Esophagus muscularis mucosa (tissue), 4 donors: ENCODE measurements at regions not wholly inside any gene's neighbourhood (a gene's known extent, or its start where the extent isn't known, plus 50 kb on each side); places are given as distances from the start of the nearest gene placed in this dataset.
"Not testable (repeated sequence)": the region's sequence is repeated elsewhere in the genome, so short reads cannot be mapped to it uniquely, and the experiment has no call there.

Experiments
- DNase-seq: peaks from one replicate; pipeline ENCODE4 v3.0.0-alpha.2; 2017; ENCODE audit errors: extremely low spot score
- H3K27ac ChIP-seq, 4 donors: fragments of 200-600 bp; sonication (generic); replicated peaks in 1 of 4; 1 replicate in 3 of 4; 2 replicates in 1 of 4; pipeline ENCODE4 v1.5.1; 2016 to 2019; ENCODE audit warnings: mild to moderate bottlenecking in 1 of 4
- H3K27me3 ChIP-seq, 4 donors: fragments of 200-600 bp; sonication (generic); one replicate each; pipeline versions ENCODE4 v1.5.1 to v1.6.0; 2016 to 2019
- H3K36me3 ChIP-seq, 4 donors: fragments of 200-600 bp; sonication (generic); one replicate each; pipeline ENCODE4 v1.5.1; 2016 to 2019
- H3K4me1 ChIP-seq, 4 donors: fragments of 200-600 bp; sonication (generic); one replicate each; pipeline ENCODE4 v1.5.1; 2016 to 2019
- H3K4me3 ChIP-seq, 4 donors: fragments of 200-600 bp; sonication (generic); 1 replicate in 2 of 4; 2 replicates in 2 of 4; pipeline ENCODE4 v1.5.1; 2016 to 2019; ENCODE audit warnings: mild to moderate bottlenecking in 4 of 4, moderate library complexity in 1 of 4
- H3K9me3 ChIP-seq, 4 donors: fragments of 200-600 bp; sonication (generic); 1 replicate in 3 of 4; 2 replicates in 1 of 4; pipeline ENCODE4 v1.5.1; 2016 to 2019
- EP300 ChIP-seq: sonication (generic); formaldehyde crosslinking; IDR thresholded peaks from one replicate; pipeline ENCODE4 v1.6.1; 2017; ENCODE audit warnings: antibody characterized with exemption
- POLR2A ChIP-seq: fragments of 450-650 bp; IDR thresholded peaks from one replicate; pipeline ENCODE4 v1.6.1; 2017; ENCODE audit warnings: antibody characterized with exemption, moderate library complexity, mild to moderate bottlenecking, low read depth
- POLR2AphosphoS5 ChIP-seq, 2 donors: sonication (generic); formaldehyde crosslinking; IDR thresholded peaks; one replicate each; pipeline ENCODE4 v1.6.1; 2017; ENCODE audit warnings: antibody characterized with exemption in 2 of 2
- WGBS: methylation state at CpG from one replicate; pipeline ENCODE4 v1.1.5; 2018; 5-methylcytosine and 5-hydroxymethylcytosine counted together
- intact Hi-C: fragments of 100-400 bp; cut with DNase I; formaldehyde crosslinking; loops from one replicate; pipeline ENCODE4 v1.15.1; 2023
- TF ChIP-seq, protein P1 (sequence below), 3 experiments: fragments of 200-600 bp in 2 of 3; fragments of 450-650 bp in 1 of 3; sonication (generic) in 2 of 3; IDR thresholded peaks; one replicate each; pipeline ENCODE4 v1.5.1; 2017 to 2019; ENCODE audit warnings: antibody characterized with exemption in 3 of 3, mild to moderate bottlenecking in 2 of 3, moderate library complexity in 1 of 3

DNA sequence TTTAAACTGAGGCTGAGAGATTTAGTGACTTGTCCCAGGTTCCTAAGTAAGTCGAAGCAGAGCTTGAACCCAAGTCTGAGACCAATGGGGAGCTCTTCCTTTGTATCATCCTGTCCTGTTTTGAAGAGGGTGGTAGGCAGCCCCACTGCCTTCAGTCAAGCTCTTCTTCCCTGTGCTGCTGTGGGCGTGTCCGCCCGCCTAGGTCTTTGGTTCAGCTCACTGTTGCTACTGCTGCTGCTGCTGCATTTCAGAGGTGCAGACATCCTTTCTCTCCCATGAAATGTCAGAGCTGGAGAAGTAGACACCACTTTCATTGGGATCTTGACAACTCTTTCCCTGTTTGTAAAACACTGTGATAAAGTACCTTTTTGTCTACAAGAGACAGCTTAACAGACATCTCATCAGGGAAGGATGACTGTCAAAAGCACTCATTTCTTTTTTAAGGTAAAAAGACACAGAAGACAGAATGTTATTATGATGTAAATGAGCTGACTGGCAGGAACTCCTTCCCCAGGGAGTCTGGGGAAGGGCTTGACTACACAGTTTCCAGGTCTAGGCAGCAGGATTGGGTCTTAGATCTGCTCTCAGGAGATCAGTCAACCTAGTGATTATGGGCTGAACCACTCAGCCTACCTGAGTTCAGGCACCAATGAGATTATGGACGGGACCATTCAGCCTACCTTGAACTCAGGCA, 91.7 kb upstream of the TRIB2 start:
- no peaks in the 10 kb centered on the region for H3K9me3 ChIP-seq

DNA sequence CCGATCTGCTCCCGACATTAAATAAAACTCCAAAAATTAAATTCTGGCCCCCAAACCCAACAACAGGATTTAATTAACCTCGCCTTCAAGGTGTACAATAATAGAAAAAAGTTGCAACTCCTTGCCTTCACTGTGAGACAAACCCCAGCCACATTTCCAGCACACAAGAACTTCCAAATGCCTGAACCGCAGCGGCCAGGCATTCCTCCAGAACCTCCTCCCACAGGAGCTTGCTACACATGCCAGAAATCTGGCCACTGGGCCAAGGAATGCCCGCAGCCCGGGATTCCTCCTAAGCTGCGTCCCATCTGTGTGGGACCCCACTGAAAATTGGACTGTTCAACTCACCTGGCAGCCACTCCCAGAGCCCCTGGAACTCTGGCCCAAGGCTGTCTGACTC, 88.2 kb upstream of the TRIB2 start:
- WGBS = 80% methylated on average over 5 of the region's 8 CpGs
- H3K27me3 ChIP-seq, H3K4me1 ChIP-seq, H3K36me3 ChIP-seq, H3K4me3 ChIP-seq, DNase-seq, intact Hi-C loops, H3K27ac ChIP-seq, H3K9me3 ChIP-seq: not testable (repeated sequence)

More for the DNA sequence above, 91.7 kb upstream of the TRIB2 start:
- H3K27ac ChIP-seq = no peak overlapping the region
- intact Hi-C loops = no loop called here
- DNase-seq = no peak
- no peak for TF ChIP-seq POLR2AphosphoS5 (IDR thresholded peaks at IDR 0.05)
- TF ChIP-seq POLR2A = no peak
- TF ChIP-seq, protein P1, sequence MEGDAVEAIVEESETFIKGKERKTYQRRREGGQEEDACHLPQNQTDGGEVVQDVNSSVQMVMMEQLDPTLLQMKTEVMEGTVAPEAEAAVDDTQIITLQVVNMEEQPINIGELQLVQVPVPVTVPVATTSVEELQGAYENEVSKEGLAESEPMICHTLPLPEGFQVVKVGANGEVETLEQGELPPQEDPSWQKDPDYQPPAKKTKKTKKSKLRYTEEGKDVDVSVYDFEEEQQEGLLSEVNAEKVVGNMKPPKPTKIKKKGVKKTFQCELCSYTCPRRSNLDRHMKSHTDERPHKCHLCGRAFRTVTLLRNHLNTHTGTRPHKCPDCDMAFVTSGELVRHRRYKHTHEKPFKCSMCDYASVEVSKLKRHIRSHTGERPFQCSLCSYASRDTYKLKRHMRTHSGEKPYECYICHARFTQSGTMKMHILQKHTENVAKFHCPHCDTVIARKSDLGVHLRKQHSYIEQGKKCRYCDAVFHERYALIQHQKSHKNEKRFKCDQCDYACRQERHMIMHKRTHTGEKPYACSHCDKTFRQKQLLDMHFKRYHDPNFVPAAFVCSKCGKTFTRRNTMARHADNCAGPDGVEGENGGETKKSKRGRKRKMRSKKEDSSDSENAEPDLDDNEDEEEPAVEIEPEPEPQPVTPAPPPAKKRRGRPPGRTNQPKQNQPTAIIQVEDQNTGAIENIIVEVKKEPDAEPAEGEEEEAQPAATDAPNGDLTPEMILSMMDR (IDR thresholded peaks at IDR 0.05) = no peak
- no peak for TF ChIP-seq EP300
- WGBS = 88% methylated on average over 5 of the region's 5 CpGs
- H3K4me1 ChIP-seq = peaks cover 0 to 21% (median 5%) of the 10 kb centered on the region in 4 donors
- no peak overlapping the region for H3K4me3 ChIP-seq
- H3K27me3 ChIP-seq = no peaks in the 10 kb centered on the region
- no peaks in the 10 kb centered on the region for H3K36me3 ChIP-seq

DNA sequence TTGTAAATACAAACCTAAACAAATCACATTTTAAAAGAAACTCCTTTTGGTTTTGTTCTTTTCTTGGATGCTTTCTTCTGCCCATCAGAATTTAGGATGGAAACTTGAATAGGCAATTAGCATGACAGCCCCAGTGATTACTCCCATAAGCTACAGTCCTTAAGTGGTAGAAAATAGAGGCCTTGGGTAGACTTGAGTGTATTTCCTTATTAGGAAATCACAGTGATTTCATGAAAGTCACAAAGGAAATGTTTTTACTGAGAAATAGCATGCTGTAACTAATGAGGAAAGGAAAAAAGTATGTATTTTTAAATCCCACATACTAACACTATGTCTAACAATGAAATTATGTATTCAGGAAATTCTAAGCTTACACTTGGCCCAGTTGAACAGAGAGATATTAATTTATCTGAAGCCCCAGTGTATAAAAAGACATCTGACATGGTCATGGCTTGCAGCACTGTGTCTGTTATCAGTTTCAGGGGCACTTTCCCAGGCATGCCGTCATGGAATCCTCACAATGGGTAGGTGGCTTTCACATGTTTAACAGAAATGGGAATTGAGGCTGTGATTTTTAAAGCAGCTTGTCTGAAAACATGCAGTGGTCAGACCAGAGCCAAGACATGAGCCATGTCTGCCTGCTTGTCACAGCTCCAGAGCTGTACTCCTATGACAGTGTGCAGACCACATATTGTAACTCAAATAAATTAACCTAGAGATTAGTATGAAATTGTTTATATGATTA, 79.7 kb upstream of the TRIB2 start:
- DNase-seq = no peak
- H3K27ac ChIP-seq = no peak overlapping the region
- no peaks in the 10 kb centered on the region for H3K36me3 ChIP-seq
- H3K4me1 ChIP-seq = peaks cover 0 to 8% (median 3%) of the 10 kb centered on the region in 4 donors
- WGBS = 37% methylated on average over 1 of the region's 1 CpG
- H3K4me3 ChIP-seq = no peak overlapping the region
- TF ChIP-seq, protein P1 (IDR thresholded peaks at IDR 0.05) = no peak
- TF ChIP-seq POLR2AphosphoS5 (IDR thresholded peaks at IDR 0.05) = no peak
- no peak for TF ChIP-seq EP300
- TF ChIP-seq POLR2A = no peak
- intact Hi-C loops = no loop called here
- no peaks in the 10 kb centered on the region for H3K9me3 ChIP-seq
- H3K27me3 ChIP-seq = no peaks in the 10 kb centered on the region

DNA sequence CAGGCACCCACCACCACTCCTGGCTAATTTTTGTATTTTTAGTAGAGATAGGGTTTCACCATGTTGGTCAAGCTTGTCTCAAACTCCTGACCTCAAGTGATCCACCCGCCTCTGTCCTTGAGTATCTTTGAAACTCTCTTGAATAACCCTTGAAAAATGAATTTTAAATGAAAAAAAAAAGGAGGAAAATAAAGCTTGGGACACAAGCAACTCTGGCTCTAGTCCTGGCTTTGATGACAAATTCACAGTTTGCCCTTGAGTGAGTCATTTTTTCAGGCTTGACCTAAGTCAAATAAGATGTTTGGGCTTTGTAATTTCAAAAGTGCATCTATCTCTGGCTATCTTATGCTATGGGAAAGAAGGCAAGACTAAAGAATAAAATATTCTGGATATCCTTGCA, 79.0 kb upstream of the TRIB2 start:
- H3K27me3 ChIP-seq = no peaks in the 10 kb centered on the region
- no peaks in the 10 kb centered on the region for H3K9me3 ChIP-seq
- no peak overlapping the region for H3K4me3 ChIP-seq
- peaks cover 0 to 8% (median 3%) of the 10 kb centered on the region in 4 donors for H3K4me1 ChIP-seq
- no peaks in the 10 kb centered on the region for H3K36me3 ChIP-seq
- 93% methylated on average over 1 of the region's 1 CpG for WGBS
- no peak for DNase-seq
- TF ChIP-seq POLR2AphosphoS5 (IDR thresholded peaks at IDR 0.05) (no peak), EP300 (no peak), POLR2A (no peak)
- TF ChIP-seq, protein P1 (IDR thresholded peaks at IDR 0.05) = no peak
- no peak overlapping the region for H3K27ac ChIP-seq
- intact Hi-C loops = no loop called here

DNA sequence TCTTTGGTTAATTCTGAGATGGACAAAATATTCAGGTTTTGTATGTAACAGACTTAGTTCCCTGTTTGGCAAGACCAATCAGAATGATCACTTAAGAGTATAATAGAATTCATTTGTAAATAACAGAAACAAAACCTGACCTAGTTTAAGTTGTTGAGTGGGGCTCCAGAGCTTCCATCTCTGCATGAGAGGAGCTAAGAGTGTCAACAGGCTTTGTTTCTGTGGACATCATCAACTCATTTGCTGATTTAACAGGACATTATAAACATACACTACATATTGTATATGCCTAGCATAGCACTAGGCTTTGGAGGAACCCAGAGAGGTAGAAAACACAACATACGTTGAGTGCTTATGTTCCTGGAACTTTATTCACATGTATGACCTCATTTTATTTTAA, 75.3 kb upstream of the TRIB2 start:
- intact Hi-C loops = no loop called here
- Histone ChIP-seq H3K27ac (no peak overlapping the region), H3K9me3 (no peaks in the 10 kb centered on the region), H3K4me3 (no peak overlapping the region), H3K4me1 (peaks cover 0 to 8% (median 3%) of the 10 kb centered on the region in 4 donors), H3K36me3 (no peaks in the 10 kb centered on the region), H3K27me3 (no peaks in the 10 kb centered on the region)
- WGBS = 75% methylated on average over 1 of the region's 1 CpG
- TF ChIP-seq POLR2A (no peak), EP300 (no peak), POLR2AphosphoS5 (IDR thresholded peaks at IDR 0.05) (no peak)
- TF ChIP-seq, protein P1 (IDR thresholded peaks at IDR 0.05) = no peak
- DNase-seq = no peak
